AG09319 (cell line): ENCODE measurements at regions not wholly inside any gene's neighbourhood (a gene's known extent, or its start where the extent isn't known, plus 50 kb on each side); places are given as distances from the start of the nearest gene placed in this dataset.

Experiments used
- DNase-seq: peaks from one replicate; pipeline ENCODE4 v3.0.0-alpha.2; 2010; ENCODE audit warnings: low read depth; ENCODE audit errors: extremely low read depth
- TF ChIP-seq, protein P1 (sequence below): IDR thresholded peaks from 2 replicates; pipeline ENCODE4 v1.5.1; 2011; ENCODE audit warnings: low read depth, mild to moderate bottlenecking, inconsistent platforms, low read length, moderate library complexity

DNA sequence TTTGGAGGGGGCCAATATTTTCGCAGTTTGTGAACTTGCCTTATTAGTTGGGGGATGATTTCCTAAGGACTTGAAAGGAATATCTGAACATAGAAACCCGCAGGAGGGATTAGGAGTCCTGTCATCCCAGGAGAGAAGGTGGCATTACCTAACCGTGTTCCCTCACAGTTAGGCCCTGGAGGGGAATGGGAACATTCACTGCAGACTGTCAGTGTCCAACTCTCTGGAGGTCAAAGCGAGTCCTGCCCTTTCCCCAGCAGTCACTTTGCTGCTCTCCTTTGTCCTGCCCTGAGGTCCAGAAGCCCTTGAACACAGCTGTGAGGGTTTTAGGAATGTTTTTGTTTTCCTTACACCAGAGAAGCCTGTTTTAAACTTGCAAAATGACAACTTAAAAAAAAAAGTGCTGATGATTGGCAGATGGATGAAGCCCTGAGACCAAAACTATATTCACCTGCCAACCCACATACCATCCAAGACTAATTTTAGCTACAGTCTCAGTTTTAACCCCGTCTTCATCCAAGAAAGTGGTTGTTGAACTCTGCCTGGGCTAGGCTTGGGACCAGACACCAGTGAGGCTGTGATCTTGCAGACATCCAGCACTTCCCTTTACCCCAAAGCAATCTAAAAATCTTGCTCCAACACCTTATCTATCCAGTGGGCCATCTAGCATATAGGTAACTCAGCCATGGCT, 90.5 kb upstream of the MEX3C start:
- TF ChIP-seq, protein P1, sequence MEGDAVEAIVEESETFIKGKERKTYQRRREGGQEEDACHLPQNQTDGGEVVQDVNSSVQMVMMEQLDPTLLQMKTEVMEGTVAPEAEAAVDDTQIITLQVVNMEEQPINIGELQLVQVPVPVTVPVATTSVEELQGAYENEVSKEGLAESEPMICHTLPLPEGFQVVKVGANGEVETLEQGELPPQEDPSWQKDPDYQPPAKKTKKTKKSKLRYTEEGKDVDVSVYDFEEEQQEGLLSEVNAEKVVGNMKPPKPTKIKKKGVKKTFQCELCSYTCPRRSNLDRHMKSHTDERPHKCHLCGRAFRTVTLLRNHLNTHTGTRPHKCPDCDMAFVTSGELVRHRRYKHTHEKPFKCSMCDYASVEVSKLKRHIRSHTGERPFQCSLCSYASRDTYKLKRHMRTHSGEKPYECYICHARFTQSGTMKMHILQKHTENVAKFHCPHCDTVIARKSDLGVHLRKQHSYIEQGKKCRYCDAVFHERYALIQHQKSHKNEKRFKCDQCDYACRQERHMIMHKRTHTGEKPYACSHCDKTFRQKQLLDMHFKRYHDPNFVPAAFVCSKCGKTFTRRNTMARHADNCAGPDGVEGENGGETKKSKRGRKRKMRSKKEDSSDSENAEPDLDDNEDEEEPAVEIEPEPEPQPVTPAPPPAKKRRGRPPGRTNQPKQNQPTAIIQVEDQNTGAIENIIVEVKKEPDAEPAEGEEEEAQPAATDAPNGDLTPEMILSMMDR = no peak
- no peak for DNase-seq

DNA sequence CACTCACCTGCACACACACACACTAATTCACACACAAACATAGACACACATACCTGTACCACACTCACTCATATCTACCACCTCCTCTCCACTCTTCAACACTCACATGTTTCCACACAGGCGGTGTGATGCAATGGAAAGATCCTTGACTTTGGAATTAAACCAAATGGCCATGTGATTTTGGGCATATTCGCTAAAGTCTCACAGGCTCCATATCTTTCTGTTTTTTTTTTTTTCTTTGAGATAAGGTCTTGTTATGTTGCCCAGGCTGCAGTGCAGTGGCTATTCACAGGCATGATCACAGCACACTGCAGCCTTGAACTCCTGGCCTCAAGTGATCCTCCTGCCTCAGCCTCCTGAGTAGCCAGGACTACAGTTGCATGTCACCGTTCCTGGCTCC, 91.1 kb upstream of the MEX3C start:
- TF ChIP-seq, protein P1 = no peak
- DNase-seq = no peak

DNA sequence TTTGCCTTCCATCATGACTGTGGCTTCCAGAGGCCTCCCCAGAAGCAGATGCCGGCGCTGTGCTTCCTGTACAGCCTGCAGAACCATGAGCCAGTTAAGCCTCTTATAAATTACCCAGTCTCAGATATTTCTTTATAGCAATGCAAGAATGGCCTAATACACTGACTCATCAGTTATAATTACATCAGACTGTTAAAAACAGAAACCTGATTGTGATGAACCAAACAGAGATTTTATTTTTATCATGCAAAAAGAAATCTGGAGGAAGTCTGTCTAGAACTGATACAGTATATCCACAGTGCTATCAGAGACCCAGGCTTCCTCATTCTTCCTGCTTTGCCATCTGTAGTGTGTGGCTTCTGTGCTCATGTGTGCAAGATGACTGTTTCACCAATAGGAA, 93.4 kb upstream of the MEX3C start:
- TF ChIP-seq, protein P1 = no peak
- DNase-seq = no peak

DNA sequence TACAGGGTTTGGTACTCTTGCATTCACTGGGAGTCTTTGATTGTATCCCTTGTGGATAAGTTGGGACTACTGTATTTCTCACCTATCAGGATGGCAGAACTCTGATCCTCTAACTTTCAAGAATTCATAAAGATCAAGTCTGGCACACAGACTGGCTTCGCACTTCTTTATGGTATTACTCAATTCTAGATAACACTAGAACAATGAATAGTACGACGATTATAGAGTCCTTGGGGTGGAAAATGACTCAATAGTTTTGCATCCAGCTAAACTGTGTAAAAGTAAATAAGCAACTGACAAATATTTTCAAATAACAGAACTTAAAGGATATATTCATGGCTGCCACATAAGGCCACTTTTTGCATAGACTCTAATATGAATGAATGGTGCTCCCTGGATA, 103.4 kb upstream of the MEX3C start:
- no peak for DNase-seq
- TF ChIP-seq, protein P1 = no peak

DNA sequence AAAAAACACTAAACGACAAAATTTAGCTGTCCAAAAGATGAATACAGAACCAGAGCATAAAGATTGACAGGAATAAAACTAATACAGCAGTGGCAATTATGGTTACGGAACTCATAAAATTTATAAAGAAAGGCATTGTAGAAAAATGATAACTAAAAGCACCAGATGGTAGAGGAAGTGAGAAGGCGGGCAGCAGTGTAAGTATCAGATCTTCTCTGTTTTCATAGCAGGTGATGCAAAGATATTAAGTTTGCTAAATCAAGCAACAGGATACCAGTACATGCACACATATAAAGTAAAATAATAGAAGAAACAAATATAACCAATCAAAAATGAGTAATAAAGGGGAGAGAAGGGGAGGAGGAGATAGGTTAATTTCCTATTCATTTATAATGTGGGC, 103.9 kb upstream of the MEX3C start:
- TF ChIP-seq, protein P1 = no peak

DNA sequence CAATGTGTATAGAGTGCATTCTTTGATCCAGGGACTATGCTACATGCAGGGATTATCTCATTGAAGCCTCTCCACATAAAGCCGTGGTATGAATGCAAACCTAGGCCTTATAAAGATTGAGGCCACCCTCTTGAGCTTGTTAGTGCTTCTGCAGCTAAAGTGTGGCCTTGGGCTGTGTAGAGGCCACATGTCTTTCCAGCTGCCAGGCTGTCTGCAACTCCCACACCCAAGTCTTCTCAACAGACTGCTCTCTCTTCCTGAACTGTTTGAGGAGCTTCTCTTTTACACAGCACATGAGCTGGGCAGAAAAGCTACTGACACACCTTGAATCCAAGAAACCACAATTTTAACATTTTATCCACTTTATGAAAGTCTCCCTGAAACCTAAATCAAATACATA, 119.2 kb upstream of the MEX3C start:
- DNase-seq = no peak

More for the DNA sequence above, 103.9 kb upstream of the MEX3C start:
- no peak for DNase-seq

DNA sequence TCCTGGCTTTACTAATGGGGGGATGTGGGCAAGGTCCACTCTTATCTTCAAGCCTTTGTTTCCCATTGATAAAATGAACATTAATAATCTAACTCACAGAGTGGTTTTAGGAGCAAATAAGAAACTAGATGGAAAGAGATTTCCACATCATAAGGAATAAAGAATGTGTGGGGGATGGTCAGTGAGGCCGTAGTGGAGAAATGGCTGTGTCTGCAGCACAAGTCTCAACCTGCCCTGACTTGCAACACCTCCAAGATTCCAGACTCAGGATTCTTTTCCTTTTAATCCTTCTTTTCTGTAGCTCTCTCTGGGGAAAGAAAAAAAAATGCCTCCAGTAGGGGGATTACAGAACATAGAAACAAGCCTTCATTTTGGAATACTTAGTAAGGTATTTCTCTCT, 124.2 kb upstream of the MEX3C start:
- TF ChIP-seq, protein P1 = no peak
- no peak for DNase-seq

More for the DNA sequence above, 119.2 kb upstream of the MEX3C start:
- TF ChIP-seq, protein P1 = no peak
